Upper lobe of right lung (tissue), 1 donor: ENCODE measurements at regions not wholly inside any gene's neighbourhood (a gene's known extent, or its start where the extent isn't known, plus 50 kb on each side); places are given as distances from the start of the nearest gene placed in this dataset.

Source experiments
- ATAC-seq: fragments of 200-7000 bp; cut with Tn5 transposase; one replicate; pipeline ENCODE4 v1.9.1; 2020; ENCODE audit warnings: mild to moderate bottlenecking, moderate library complexity
- DNase-seq: peaks from one replicate; pipeline ENCODE4 v3.0.0-alpha.2; 2020
- H3K27ac ChIP-seq: fragments of 200-600 bp; one replicate; pipeline ENCODE4 v1.8.0; 2022
- H3K27me3 ChIP-seq: fragments of 200-600 bp; one replicate; pipeline ENCODE4 v1.8.0; 2022; ENCODE audit warnings: mild to moderate bottlenecking
- H3K36me3 ChIP-seq: fragments of 200-600 bp; one replicate; pipeline ENCODE4 v1.8.0; 2022
- H3K4me1 ChIP-seq: fragments of 200-600 bp; one replicate; pipeline ENCODE4 v1.8.0; 2022
- H3K4me3 ChIP-seq: fragments of 200-600 bp; one replicate; pipeline ENCODE4 v1.8.0; 2022; ENCODE audit warnings: mild to moderate bottlenecking
- H3K9me3 ChIP-seq: fragments of 200-600 bp; one replicate; pipeline ENCODE4 v1.8.0; 2022
- CTCF ChIP-seq: fragments of 200-600 bp; IDR thresholded peaks from one replicate; pipeline ENCODE4 v1.8.0; 2022; ENCODE audit warnings: antibody characterized with exemption
- intact Hi-C: fragments of 100-400 bp; cut with DNase I; formaldehyde crosslinking; loops from one replicate; pipeline ENCODE4 v1.11.0; 2022
- donor health status: DM: no; HTN: yes; CAD: no; lungs with severe emphysema.

- no peaks in the 10 kb centered on the region for H3K27me3 ChIP-seq
- no peaks in the 10 kb centered on the region for H3K36me3 ChIP-seq
- no peak overlapping the region for H3K27ac ChIP-seq
- H3K4me3 ChIP-seq: no peak overlapping the region
- DNase-seq (no peak), ATAC-seq (no peak)
- no peak for TF ChIP-seq CTCF
- peaks cover 7% of the 10 kb centered on the region for H3K4me1 ChIP-seq
- intact Hi-C loops: no loop called here
- no peaks in the 10 kb centered on the region for H3K9me3 ChIP-seq
These were observed 69.0 kb upstream of the IL6 start for GRCh38 chr7:22658031-22658430.

- ATAC-seq: no peak
- Histone ChIP-seq H3K9me3 (no peaks in the 10 kb centered on the region), H3K27me3 (no peaks in the 10 kb centered on the region), H3K27ac (no peak overlapping the region), H3K4me1 (peaks cover 2% of the 10 kb centered on the region), H3K4me3 (no peak overlapping the region), H3K36me3 (no peaks in the 10 kb centered on the region)
- TF ChIP-seq CTCF: peak; percentile 10
- intact Hi-C loops: no loop called here
- DNase-seq: no peak
These were observed 69.5 kb upstream of the IL6 start for GRCh38 chr7:22657479-22657878.

- intact Hi-C loops: no loop called here
- DNase-seq (no peak), ATAC-seq (no peak)
- Histone ChIP-seq H3K36me3 (no peaks in the 10 kb centered on the region), H3K27me3 (no peaks in the 10 kb centered on the region), H3K4me1 (no peaks in the 10 kb centered on the region), H3K27ac (no peak overlapping the region), H3K9me3 (no peaks in the 10 kb centered on the region), H3K4me3 (no peak overlapping the region)
- TF ChIP-seq CTCF: no peak
These were observed 71.2 kb upstream of the IL6 start for GRCh38 chr7:22655781-22656180.

- no peaks in the 10 kb centered on the region for H3K9me3 ChIP-seq
- intact Hi-C loops: no loop called here
- no peak for ATAC-seq
- H3K4me3 ChIP-seq: no peak overlapping the region
- no peaks in the 10 kb centered on the region for H3K4me1 ChIP-seq
- no peak overlapping the region for H3K27ac ChIP-seq
- no peak for TF ChIP-seq CTCF
- no peak for DNase-seq
- no peaks in the 10 kb centered on the region for H3K27me3 ChIP-seq
- H3K36me3 ChIP-seq: no peaks in the 10 kb centered on the region
These were observed 72.2 kb upstream of the IL6 start for GRCh38 chr7:22654831-22655230.

GRCh38 chr7:22653951-22654350 is 73.0 kb upstream of the IL6 start:
- ATAC-seq: no peak
- H3K27me3 ChIP-seq: no peaks in the 10 kb centered on the region
- H3K27ac ChIP-seq: no peak overlapping the region
- no peaks in the 10 kb centered on the region for H3K9me3 ChIP-seq
- intact Hi-C loops: no loop called here
- no peak for TF ChIP-seq CTCF
- H3K4me3 ChIP-seq: no peak overlapping the region
- no peak for DNase-seq
- H3K4me1 ChIP-seq: no peaks in the 10 kb centered on the region
- H3K36me3 ChIP-seq: no peaks in the 10 kb centered on the region

- no peak overlapping the region for H3K4me3 ChIP-seq
- ATAC-seq: no peak
- no peaks in the 10 kb centered on the region for H3K4me1 ChIP-seq
- no peak for DNase-seq
- H3K27me3 ChIP-seq: no peaks in the 10 kb centered on the region
- H3K9me3 ChIP-seq: no peaks in the 10 kb centered on the region
- no peak overlapping the region for H3K27ac ChIP-seq
- intact Hi-C loops: no loop called here
- no peaks in the 10 kb centered on the region for H3K36me3 ChIP-seq
- TF ChIP-seq CTCF: no peak
These were observed 75.3 kb upstream of the IL6 start for GRCh38 chr7:22651534-22652243.
